NCI-H2196 (cell line): ENCODE measurements at regions not wholly inside any gene's neighbourhood (a gene's known extent, or its start where the extent isn't known, plus 50 kb on each side); places are given as distances from the start of the nearest gene placed in this dataset.

ENCODE experiments used
- DNase-seq: peaks from one replicate; lab custom pipeline; 2025; ENCODE audit not compliant: unreplicated experiment; lab: John Stamatoyannopoulos, UW

- no peak for DNase-seq
Measured at GRCh38 chr2:64848945-64849344, 140.3 kb upstream of the SLC1A4 start.

DNA sequence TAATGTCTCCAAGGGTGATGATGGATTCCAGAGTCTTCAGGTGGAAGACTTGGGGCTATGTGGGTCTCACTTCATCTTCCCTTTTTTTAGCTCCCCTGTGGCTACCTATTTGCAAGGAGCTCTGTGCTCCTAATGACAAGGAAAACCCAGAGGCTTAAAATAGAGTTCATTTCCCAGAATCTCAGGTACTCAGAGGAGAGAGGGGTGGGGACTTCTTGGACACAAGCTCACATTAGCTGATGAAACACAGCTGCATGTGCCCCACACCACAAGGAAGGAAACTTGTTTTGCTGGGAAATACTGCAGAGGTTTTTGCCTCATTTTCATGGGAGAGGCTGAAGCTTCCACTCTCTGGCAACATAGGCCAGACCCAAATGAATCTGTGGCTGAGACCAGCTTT, 138.6 kb upstream of the SLC1A4 start:
- no peak for DNase-seq

DNA sequence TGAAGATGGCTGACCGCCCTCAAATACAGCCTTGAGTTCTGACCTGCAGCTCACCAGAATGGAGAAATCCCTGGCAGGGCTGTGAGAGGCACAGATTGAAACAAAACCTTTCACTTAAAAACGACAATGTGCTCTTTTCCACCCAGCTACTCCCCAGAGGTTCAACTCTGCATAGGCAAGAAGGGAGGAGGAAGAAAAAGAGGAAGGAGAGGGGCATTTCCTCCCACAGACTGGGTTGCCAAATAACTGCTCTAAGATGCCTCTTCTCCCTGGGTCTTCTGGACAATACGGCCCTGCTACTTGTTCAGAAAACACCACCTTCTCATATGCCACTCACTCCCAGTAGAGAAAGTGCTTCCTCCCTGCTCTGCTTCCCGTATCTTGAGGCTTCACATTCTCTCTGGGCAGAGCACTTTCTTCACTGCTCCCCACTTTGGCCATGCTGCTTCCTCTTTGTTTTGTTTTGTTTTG, 136.4 kb upstream of the SLC1A4 start:
- no peak for DNase-seq

DNA sequence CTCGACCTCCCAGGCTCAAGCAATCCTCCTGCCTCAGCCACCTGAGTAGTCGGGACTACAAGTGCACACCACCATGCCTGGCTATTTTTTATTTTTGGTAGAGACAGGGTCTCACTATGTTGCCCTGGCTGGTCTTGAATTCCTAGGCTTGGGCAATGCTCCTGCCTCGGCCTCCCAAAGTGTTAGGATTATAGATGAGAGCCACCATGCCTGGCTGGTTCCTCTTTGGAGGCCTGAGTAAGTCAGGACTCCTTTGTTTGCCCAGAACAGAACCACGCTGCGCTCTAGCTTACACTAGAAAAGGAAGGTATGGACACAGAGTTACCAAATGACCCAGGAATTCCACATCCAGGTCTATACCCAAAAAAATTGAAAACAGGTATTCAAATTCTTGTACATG, 135.9 kb upstream of the SLC1A4 start:
- no peak for DNase-seq

DNA sequence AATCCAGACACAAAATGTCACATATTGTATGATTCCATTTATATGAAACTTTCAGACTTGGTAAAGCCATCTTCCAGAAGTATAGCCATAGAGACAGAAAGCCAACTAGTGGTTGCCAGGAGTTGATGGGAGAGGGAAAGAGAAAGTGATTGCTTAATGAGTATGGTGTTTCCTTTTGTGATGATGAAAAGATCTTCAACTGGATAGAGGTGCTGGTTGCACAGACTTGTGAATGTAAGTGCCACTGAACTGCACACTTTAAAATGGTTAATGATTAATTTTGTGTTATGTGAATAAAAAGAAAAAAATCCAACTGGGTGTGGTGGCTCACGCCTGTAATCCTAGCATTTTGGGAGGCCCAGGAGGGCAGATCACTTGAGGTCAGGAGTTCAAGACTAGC, 135.3 kb upstream of the SLC1A4 start:
- DNase-seq = no peak

DNA sequence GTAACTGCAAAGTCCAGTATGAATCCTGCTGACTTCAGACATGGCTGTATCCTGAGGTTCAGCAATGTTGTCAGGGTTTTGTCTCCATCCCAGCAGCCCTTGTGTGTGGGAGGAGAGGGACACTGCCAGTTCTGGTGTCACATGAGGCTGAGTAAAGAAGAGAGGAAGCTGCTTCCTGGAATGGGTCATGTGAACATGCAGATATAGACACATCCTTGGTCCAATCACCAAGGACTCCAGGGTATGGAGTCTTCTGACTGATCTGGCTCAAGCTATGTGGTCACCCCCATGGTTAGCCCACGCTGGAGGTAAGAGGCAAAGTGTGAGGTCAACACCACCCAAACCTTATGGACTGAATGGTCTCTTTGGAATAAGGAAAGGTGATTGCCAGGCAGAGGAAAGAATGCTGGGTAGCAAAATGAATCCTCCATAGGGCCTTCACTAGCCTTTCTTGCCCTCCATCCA, 134.4 kb upstream of the SLC1A4 start:
- no peak for DNase-seq

DNA sequence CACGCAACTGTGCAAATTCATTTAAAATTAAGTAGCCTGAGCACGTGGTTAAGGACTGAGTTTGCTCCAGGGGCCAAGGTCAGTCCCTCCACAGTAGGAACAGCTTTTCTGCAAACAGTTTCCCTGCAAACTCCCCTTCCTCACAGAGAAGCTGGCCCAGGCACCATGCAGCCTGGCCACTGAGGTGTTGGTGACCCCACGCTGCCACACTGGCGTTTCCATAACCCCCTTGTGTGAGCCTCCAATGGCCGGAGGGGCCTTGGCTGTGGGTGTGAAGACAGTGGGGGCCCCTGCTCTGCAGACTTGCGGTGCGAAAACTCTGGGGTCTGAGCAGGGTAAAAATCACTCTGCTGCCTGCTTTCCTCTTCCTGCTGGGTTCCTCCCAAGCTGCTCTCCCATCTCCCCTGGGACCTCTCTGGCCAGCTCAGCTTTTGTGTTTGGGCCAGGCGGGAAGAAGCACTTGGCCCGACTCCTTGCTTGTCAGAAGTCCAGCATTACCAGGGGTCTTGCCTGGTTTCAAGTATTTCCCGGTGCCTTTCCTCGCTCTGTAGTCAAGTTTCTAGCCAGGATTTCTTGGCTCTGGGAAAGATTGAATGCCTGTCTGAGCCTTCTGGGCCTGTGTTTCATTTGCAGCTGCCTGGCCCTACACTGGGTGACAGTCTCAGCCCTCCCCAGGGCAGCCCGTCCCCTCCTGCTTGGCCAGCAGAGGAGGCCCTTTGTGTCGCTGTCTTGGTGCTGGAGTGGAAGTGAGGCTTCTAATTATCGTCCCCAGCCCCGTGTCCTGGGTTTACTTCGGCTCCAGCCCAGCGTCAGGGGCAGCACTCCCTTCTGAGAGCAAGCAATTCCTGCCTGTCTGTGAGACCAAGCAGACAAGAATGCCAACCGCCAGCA, 131.4 kb upstream of the SLC1A4 start:
- DNase-seq = no peak

DNA sequence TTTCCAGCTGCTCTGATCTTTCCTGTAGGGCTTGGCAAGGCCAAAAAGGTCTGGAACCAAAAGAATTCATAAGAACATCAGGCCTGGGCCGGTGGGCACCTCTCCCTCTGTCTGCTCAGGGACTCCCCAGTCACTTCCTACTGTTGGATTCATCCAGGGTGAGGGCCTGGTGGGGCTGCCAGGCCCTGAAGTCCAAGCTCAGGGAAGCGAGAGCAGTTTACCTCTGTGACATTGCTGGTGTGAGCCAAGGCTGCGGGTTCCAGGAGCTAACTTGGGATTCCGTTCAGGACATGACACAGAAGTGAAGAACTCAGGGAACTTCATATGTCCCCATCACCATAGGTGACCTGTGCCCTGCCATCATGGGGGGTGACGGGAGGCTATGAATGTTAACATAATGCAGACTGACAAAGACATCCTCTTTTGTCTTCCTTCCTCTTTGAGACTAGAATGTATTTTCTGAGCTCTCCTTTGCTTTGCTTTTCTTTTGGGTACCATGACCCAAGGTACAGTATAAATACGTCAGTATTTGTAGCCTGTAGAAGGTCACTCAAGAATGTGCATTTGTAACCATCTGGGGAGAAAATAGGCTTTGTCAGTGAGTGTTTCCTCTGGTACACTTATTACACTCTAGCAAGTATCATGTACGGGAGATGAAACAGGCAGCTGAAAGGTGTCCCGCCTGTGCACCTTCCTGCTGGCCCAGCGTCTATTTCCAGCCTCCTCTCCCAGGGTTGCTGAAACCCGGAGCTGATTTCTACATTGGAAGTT, 130.5 kb upstream of the SLC1A4 start:
- DNase-seq = no peak

- DNase-seq = peak; percentile 56
Measured at GRCh38 chr2:64859312-64860212, 129.6 kb upstream of the SLC1A4 start.

GRCh38 chr2:64860276-64860885, 128.8 kb upstream of the SLC1A4 start:
- DNase-seq = no peak

DNA sequence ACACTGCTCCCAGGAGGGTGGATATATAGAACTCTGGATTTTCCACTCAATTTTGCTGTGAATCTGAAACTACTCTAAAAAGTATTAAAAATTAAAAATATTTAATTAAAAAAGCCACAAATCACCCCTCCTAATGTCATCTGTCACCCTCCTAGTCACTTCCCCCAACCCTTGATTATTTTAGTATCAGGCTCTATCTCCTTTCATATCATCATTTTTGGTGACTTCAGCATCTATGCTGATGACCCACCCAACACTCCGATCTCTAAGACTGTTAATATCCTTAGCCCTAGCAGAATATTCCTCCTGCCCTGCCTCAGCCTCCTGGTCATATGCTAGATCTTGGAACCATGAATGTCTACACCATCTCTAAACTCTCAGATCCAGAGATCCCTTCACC, 128.3 kb upstream of the SLC1A4 start:
- DNase-seq = no peak

DNA sequence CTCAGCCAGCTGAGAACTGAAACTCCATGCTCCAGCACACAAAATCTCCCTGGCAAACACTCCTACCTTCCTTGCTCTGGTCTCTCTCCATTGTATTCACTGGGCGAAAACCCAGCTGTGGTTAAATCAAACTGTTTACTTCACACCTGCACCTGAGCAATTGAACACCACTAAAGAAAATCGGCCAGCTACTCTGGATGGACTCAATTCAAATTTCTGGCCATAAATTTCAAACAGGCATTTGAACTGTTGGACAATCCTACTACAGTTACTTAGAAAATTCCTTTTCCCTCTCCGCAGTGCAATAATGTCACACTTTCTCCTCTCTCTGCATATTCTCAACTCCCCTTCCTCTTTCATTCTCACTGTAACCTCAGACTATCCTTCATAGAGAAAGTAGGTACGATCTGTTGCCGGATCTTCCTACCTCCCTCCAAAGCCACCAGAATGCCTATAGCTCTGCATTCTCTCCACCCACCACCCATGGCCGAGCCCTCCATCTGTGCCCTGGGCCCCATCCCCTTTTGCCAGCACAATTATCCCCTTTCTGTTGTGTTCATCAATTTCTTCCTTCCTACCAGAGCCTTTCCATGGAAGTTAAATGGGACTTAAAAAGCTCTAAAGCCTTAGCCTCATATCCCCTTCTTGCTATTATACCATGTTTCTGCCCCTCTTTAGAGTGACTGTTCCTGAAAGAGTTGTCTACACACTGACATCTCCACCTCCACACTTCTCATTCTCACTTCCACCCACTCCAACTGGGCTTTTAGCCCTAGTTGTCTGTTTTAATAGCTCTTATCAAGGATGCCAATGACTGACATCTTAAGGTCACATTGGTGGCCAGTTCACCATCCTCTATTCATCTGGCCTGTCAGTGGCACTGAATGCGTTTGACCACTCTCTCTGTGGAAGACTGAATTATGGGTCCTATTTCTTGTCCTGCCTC, 127.5 kb upstream of the SLC1A4 start:
- peak; percentile 33 for DNase-seq

DNA sequence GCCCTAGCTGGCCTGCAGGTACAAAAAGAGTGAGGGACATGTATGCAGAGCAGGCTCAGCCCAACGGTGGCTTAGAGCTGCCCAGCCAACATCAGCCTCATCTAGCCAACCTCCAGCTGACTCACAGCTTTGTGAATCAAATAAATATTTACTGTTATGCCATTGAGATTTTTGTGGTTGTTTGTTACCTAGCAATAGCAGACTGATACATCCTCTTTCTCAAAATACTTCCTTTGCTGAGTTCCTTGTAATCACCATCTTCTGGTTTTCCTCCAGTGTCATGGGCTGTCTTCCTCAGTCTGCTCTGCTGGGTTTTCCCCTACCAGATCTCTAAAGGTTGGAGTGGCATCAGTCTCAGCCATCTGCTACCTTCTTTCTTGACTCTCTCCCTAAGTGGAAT, 126.6 kb upstream of the SLC1A4 start:
- no peak for DNase-seq

DNA sequence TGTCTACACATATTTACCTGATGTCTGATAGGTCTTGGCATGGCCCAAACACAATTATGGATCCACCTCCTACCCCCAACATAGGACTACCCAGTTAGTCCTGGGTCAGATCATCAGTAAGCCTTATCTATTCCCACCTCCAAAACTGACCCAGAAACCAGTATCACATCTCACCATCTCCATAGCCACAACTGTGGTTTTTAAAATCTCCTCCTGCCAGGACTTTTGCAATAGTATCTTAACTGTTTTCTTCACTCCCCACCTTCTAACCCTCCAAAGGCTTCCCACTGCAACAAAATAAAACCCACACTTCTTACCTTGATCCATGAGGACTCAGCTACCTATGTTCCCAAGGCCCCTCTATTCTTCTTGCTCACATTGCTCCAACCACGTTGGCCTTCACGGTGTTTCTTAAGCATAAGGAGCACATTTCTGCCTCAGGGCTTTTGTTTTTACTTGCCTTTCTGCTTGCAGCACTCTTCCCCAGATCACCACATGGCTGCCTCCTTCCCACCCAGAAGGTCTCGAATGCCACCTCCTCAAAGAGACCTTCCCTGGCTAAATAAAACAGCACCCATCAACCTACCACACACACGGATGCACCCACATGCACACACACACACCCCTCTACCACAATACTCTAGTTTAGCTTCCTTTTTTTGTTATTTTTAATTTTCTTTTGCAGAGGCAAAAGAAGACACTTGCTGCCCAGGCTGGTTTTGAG, 125.9 kb upstream of the SLC1A4 start:
- no peak for DNase-seq

GRCh38 chr2:64865073-64865830, 123.9 kb upstream of the SLC1A4 start:
- peak; percentile 41 for DNase-seq

DNA sequence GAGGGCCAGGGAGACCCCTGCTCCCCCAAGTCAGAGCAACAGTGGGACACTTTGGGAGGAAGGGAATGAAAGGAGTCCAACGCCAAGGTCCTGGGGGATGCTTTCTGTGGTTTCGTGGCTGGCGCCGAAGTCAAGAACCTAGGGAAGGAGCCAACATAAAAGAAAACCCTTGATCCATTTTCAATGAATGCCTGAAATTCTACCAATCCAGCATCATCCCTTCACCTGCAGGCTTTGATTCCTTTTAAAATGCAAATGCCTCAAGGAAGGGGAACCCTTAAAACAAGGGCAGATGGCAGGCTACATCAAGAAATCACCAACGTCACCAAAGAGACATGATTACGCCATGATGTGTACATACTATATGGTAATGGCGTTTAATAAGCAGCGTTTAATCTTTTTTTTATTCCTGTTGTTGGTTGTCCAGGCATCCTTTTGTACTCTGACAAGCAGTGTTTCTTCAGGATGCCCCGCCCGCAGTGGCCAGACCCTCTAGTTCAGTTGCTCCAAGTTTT, 123.3 kb upstream of the SLC1A4 start:
- DNase-seq = no peak

- peak; percentile 49 for DNase-seq
Measured at GRCh38 chr2:64866797-64867196, 122.4 kb upstream of the SLC1A4 start.
